Calu3 (cell line): ENCODE measurements at regions not wholly inside any gene's neighbourhood (a gene's known extent, or its start where the extent isn't known, plus 50 kb on each side); places are given as distances from the start of the nearest gene placed in this dataset.

Experiments
- BruUV-seq: library from RNA; stranded (reverse); fragments of 400-500 nt; replicated peaks from 2 replicates; lab custom pipeline; 2021; lab: Mats Ljungman, UMichigan
- CTCF ChIA-PET: fragments of 300-600 bp; sonication (Branson Sonifier 250); formaldehyde crosslinking; loops from one replicate; lab custom pipeline; 2022; ENCODE audit warnings: antibody characterized with exemption; lab: Charles Lee
- DNase-seq: peaks from one replicate; pipeline ENCODE4 v3.0.0; 2022
- H3K27ac Mint-ChIP-seq: one replicate; pipeline ENCODE4 v1.8.0; 2022; ENCODE audit warnings: mixed read lengths; ENCODE audit not compliant: unreplicated experiment
- H3K27me3 Mint-ChIP-seq: one replicate; pipeline ENCODE4 v1.8.0; 2022; ENCODE audit warnings: mixed read lengths; ENCODE audit not compliant: unreplicated experiment
- H3K36me3 Mint-ChIP-seq: one replicate; pipeline ENCODE4 v1.8.0; 2022; ENCODE audit warnings: mild to moderate bottlenecking, moderate library complexity, mixed read lengths; ENCODE audit not compliant: insufficient read depth, unreplicated experiment
- H3K4me1 Mint-ChIP-seq: one replicate; pipeline ENCODE4 v1.8.0; 2022; ENCODE audit warnings: mild to moderate bottlenecking, low read depth, mixed read lengths; ENCODE audit not compliant: unreplicated experiment
- H3K4me3 Mint-ChIP-seq: one replicate; pipeline ENCODE4 v1.8.0; 2022; ENCODE audit warnings: mild to moderate bottlenecking, low read depth, moderate library complexity, mixed read lengths; ENCODE audit not compliant: unreplicated experiment
- H3K9me3 Mint-ChIP-seq: one replicate; pipeline ENCODE4 v1.8.0; 2022; ENCODE audit warnings: low read depth, mixed read lengths; ENCODE audit not compliant: unreplicated experiment
- CTCF ChIP-seq: fragments of 200-600 bp; IDR thresholded peaks from one replicate; pipeline ENCODE4 v1.8.0; 2022; ENCODE audit warnings: antibody characterized with exemption; ENCODE audit not compliant: unreplicated experiment
- intact Hi-C: fragments of 100-400 bp; cut with micrococcal nuclease; formaldehyde crosslinking; loops from one replicate; pipeline ENCODE4 v1.10.0; 2022; ENCODE audit not compliant: unreplicated experiment

DNA sequence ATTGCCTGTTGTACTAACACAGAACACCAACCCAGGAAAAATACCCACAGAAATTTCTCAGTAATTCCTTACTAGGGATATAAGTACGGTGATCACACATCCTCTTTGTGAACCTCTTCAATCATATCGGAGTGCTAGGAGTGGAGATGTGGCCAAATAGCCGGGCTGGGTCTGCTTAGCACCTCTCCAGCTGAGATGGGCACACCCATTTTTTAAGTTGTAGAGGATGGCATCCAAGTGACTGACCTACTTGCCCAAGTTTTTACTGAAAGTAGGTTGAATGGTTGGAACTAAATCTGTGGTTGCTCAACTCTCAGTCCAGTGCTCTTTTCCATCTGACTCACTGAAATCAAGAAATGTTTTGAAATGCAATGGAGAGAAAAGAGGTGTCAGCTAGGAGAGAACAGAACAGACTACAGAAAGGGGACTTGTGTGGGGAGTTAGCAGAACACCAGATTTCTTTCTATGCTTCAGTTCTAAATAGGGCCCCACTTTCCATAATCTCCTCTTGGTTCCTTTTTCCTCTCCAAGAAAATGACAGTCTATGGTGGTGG lies 68.7 kb upstream of the FSHR start:
- Mint-ChIP-seq H3K9me3 (peaks cover 10% of the 10 kb centered on the region), H3K27ac (no peak overlapping the region), H3K4me3 (no peak overlapping the region), H3K4me1 (no peaks in the 10 kb centered on the region), H3K36me3 (no peaks in the 10 kb centered on the region), H3K27me3 (no peaks in the 10 kb centered on the region)
- intact Hi-C loops, result no loop called here
- no peak for TF ChIP-seq CTCF
- no peak for DNase-seq
- BruUV-seq, result no TSS peak
- CTCF ChIA-PET, result no interaction called here

GRCh38 chr2:49219741-49220140 lies 65.4 kb upstream of the FSHR start:
- TF ChIP-seq CTCF, result no peak
- CTCF ChIA-PET, result no interaction called here
- H3K27me3 Mint-ChIP-seq, result no peaks in the 10 kb centered on the region

GRCh38 chr2:49210191-49210590 lies 55.9 kb upstream of the FSHR start:
- H3K4me1 Mint-ChIP-seq, result no peaks in the 10 kb centered on the region
- no peaks in the 10 kb centered on the region for H3K27me3 Mint-ChIP-seq
- CTCF ChIA-PET, result no interaction called here
- no peak for DNase-seq
- H3K27ac Mint-ChIP-seq, result no peak overlapping the region
- no peak overlapping the region for H3K4me3 Mint-ChIP-seq
- TF ChIP-seq CTCF, result no peak
- no TSS peak for BruUV-seq
- H3K36me3 Mint-ChIP-seq, result no peaks in the 10 kb centered on the region
- intact Hi-C loops, result no loop called here
- peaks cover 15% of the 10 kb centered on the region for H3K9me3 Mint-ChIP-seq

More at GRCh38 chr2:49219741-49220140, 65.4 kb upstream of the FSHR start:
- BruUV-seq, result no TSS peak
- Mint-ChIP-seq H3K36me3 (no peaks in the 10 kb centered on the region), H3K27ac (no peak overlapping the region), H3K4me1 (no peaks in the 10 kb centered on the region), H3K9me3 (peaks cover 12% of the 10 kb centered on the region), H3K4me3 (no peak overlapping the region)
- intact Hi-C loops, result no loop called here
- DNase-seq, result no peak

- no peaks in the 10 kb centered on the region for H3K36me3 Mint-ChIP-seq
- BruUV-seq, result no TSS peak
Measured at GRCh38 chr2:49207204-49207603, 52.9 kb upstream of the FSHR start.

More at GRCh38 chr2:49207204-49207603, 52.9 kb upstream of the FSHR start:
- DNase-seq, result no peak
- no peak overlapping the region for H3K4me3 Mint-ChIP-seq
- H3K4me1 Mint-ChIP-seq, result no peaks in the 10 kb centered on the region
- CTCF ChIA-PET, result no interaction called here
- TF ChIP-seq CTCF, result no peak
- H3K9me3 Mint-ChIP-seq, result peaks cover 10% of the 10 kb centered on the region
- intact Hi-C loops, result no loop called here
- no peak overlapping the region for H3K27ac Mint-ChIP-seq
- no peaks in the 10 kb centered on the region for H3K27me3 Mint-ChIP-seq
